Activated CD8-positive, alpha-beta memory T cell treated with anti-CD3 and anti-CD28 coated beads, Interleukin-2, amount 10 ng/mL, durations not matched to agents 7 days and 5 days (primary cell): ENCODE measurements at regions not wholly inside any gene's neighbourhood (a gene's known extent, or its start where the extent isn't known, plus 50 kb on each side); places are given as distances from the start of the nearest gene placed in this dataset.

ENCODE experiments used
- ATAC-seq: fragments of 150-1000 bp; cut with Tn5 transposase; one replicate; pipeline ENCODE4 v1.10.0; 2021; ENCODE audit warnings: moderate library complexity
- CTCF ChIA-PET: fragments of 350-600 bp; sonication (Branson Sonifier 250); formaldehyde crosslinking; loops from one replicate; lab custom pipeline; 2021; ENCODE audit warnings: antibody characterized with exemption; lab: Charles Lee
- DNase-seq: peaks from one replicate; pipeline ENCODE4 v3.0.0-alpha.2; 2020
- H3K27ac Mint-ChIP-seq: one replicate; pipeline ENCODE4 v1.8.0; 2021; ENCODE audit warnings: mild to moderate bottlenecking, mixed read lengths
- H3K27me3 Mint-ChIP-seq: one replicate; pipeline ENCODE4 v1.8.0; 2021; ENCODE audit warnings: mixed read lengths
- H3K36me3 Mint-ChIP-seq: one replicate; pipeline ENCODE4 v1.8.0; 2021; ENCODE audit warnings: mild to moderate bottlenecking, mixed read lengths
- H3K4me1 Mint-ChIP-seq: one replicate; pipeline ENCODE4 v1.8.0; 2021; ENCODE audit warnings: mixed read lengths
- H3K4me3 Mint-ChIP-seq: one replicate; pipeline ENCODE4 v1.8.0; 2021; ENCODE audit warnings: mild to moderate bottlenecking, moderate library complexity, mixed read lengths
- H3K9me3 Mint-ChIP-seq: one replicate; pipeline ENCODE4 v1.8.0; 2022; ENCODE audit warnings: low read depth, mixed read lengths

DNA sequence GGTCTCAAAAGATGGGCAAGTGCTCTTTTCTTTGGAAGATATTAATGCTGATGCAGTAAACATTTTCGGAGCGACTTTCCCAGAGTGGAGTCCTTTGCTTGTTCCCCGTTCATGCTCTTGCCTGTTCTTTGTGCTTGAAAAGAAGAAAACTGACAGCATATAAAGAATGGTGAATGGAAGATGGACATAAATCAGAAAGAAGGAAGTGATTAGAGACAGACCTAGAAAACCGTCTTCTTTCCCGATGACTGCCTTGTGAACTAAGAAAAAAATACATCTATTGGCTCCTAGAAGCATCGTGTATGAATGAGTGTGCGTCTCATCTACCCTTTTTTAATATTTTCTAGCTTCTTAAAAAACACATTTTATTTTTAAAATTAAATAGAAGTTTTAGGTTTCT lies 740.1 kb upstream of the FANCL start:
- Mint-ChIP-seq H3K27me3 (no peaks in the 10 kb centered on the region), H3K4me3 (no peak overlapping the region), H3K9me3 (peaks cover 2% of the 10 kb centered on the region), H3K27ac (no peak overlapping the region), H3K4me1 (no peaks in the 10 kb centered on the region), H3K36me3 (no peaks in the 10 kb centered on the region)
- CTCF ChIA-PET = no interaction called here
- ATAC-seq = no peak
- no peak for DNase-seq

DNA sequence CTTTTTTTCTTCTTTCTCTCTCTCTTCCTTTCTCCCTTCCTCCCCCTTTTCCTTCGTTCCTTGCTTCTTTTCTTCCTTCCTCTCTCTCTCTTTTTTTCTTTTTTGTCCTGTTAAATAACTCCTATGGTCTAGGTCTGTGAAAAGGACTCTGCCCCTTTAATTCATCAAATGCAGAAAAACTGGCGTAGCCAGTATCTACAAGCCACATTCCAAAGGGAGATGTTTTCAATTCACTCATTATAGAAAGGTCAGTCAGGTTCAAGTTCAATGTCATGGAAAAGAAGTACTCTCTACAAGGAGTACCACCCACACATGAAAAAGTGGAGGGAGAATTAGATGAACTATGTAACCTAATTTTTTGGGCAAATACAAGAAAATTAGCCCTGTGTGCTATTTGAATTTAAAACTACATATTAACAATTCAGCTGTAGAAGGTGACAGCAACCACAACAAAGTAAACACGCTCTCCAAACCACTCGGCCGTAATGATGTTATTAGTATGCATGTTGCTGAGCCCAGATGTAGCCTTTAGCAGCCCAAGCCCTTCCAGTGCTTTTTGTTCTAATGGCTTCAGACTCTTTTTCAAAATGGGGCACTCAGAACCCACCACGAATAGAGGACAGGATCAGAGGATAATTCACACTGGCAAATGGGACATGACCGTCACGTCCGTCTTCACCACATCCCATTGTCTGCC lies 735.4 kb upstream of the FANCL start:
- CTCF ChIA-PET = no interaction called here
- Mint-ChIP-seq H3K9me3 (peaks cover 2% of the 10 kb centered on the region), H3K36me3 (no peaks in the 10 kb centered on the region), H3K27ac (no peak overlapping the region), H3K4me3 (no peak overlapping the region), H3K27me3 (no peaks in the 10 kb centered on the region), H3K4me1 (no peaks in the 10 kb centered on the region)
- ATAC-seq (no peak), DNase-seq (no peak)

DNA sequence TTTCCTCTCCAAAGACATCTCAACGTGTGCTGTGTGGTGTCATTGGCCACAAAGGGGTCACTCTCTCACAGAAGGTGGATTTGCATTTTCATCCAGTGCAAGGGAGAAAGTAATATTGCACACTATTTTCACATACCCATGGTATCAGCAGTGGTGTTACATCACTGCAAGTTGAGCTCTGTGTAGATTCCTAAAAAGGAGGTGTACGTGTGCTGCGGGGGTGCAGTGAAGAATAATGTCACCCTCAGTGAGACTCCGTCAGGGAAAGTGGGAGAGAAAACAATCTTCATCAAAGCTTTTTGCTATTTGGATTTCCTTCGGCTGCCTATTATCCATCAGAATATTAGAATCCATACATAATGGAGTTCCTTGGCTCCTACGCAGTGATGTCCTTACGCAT lies 733.8 kb upstream of the FANCL start:
- Mint-ChIP-seq H3K36me3 (no peaks in the 10 kb centered on the region), H3K4me1 (no peaks in the 10 kb centered on the region), H3K9me3 (peaks cover 2% of the 10 kb centered on the region), H3K27ac (no peak overlapping the region), H3K27me3 (no peaks in the 10 kb centered on the region), H3K4me3 (no peak overlapping the region)
- CTCF ChIA-PET = no interaction called here
- DNase-seq (no peak), ATAC-seq (no peak)

DNA sequence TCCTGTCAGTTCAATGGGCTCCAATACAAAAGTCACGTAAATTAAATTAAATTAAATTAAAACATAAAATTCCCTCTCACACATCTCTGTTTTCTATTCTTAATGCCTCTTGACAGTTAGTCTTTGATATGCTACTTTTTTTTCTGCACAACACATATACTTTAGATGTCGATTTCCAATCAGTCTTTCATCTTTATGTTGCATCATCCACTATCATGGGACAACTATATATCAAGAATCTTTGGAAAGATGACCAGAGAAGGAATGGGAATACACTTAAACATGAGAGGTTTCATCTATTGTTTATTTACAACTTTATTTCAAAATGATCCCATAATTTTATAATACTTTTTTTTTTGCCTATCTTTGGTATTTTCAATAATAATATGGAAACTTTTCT lies 733.3 kb upstream of the FANCL start:
- Mint-ChIP-seq H3K36me3 (no peaks in the 10 kb centered on the region), H3K4me1 (no peaks in the 10 kb centered on the region), H3K9me3 (peaks cover 2% of the 10 kb centered on the region), H3K27me3 (no peaks in the 10 kb centered on the region), H3K27ac (no peak overlapping the region), H3K4me3 (no peak overlapping the region)
- CTCF ChIA-PET = no interaction called here
- DNase-seq (no peak), ATAC-seq (no peak)

DNA sequence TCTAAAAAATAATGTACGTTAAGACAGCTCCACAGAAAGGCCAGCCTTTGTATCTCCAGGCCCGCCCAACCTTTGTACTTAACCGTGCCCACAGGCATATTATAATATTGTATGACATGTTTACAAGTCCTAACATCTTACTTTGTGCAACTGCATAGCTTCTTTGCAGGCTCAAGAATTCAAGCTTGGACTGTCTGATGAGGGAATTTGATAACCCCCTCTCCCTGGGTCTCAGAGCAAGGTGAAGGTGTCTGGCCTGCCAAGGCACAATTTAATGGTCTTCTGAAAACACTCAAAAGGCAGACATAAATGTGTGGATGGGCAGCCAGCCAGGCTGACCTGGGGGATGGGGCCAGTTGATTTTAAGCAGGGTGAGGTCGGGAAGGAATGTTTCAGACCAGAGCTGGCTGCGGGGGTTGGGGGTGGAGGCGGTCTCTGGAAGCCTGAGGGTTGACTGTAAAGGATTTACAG lies 732.7 kb upstream of the FANCL start:
- CTCF ChIA-PET = no interaction called here
- H3K9me3 Mint-ChIP-seq = peaks cover 2% of the 10 kb centered on the region
- H3K27me3 Mint-ChIP-seq = no peaks in the 10 kb centered on the region
- no peak overlapping the region for H3K4me3 Mint-ChIP-seq
- DNase-seq = no peak
- ATAC-seq = no peak
- no peak overlapping the region for H3K27ac Mint-ChIP-seq
- no peaks in the 10 kb centered on the region for H3K4me1 Mint-ChIP-seq
- no peaks in the 10 kb centered on the region for H3K36me3 Mint-ChIP-seq

DNA sequence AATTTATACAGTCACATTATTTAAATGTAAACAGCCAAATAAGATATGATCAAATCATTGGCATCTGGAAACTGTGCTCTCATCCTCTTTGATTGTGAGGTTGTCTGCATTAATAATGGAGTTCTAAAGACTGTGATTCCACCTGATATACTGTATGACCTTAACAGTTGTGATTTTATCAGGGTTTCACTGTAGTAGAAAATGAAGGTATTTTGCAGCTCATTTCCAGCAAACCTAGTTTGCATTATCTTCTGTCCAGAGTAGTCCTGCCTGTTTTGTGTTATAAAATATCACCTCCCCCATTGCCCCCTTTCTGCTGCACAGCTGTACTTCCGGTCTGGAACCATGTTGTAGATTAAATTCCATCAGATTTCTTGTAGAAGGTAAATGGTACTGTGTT lies 731.6 kb upstream of the FANCL start:
- Mint-ChIP-seq H3K27ac (no peak overlapping the region), H3K27me3 (no peaks in the 10 kb centered on the region), H3K9me3 (peaks cover 2% of the 10 kb centered on the region), H3K4me1 (no peaks in the 10 kb centered on the region), H3K4me3 (no peak overlapping the region), H3K36me3 (no peaks in the 10 kb centered on the region)
- CTCF ChIA-PET = no interaction called here
- no peak for DNase-seq
- ATAC-seq = no peak

DNA sequence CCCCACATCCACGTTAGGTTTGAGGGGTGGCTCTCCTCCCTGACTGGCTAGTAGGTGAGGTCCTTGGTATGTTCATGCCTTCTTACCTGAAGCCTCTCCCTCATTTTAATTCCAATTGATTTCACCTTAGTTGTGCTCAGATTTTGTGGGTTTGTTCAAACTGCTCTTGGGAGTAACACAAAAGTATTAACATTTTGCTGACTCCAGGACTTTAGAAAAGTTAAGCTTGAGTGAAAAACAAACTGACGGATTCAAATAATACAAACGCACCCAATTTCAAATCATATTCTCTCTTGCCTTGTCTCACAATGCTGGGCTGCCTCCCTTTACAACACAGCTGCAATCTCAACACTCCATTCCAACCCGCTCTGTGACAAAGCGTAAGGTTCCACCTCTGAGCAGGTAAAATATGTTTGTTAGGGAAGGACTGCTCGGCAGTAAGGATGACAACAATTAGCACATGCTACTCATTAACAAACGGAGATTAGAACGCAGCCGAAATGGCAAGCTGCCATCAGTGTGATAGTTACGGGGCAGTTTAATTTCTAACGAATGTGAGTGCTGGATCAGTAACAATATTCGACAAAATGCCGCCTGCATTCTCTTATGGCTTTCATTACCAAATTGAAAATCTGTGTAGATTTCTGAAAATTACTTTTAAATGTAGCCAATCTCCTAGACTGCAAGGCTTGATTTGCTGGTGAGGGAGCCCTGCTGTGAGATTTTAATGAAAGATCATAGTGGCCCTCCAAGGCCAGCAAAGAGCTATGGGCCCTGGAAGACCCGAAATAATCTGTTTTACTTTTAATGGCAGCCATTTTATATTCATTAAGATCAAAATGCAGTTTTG lies 730.6 kb upstream of the FANCL start:
- no peaks in the 10 kb centered on the region for H3K36me3 Mint-ChIP-seq
- H3K9me3 Mint-ChIP-seq = peaks cover 2% of the 10 kb centered on the region
- H3K4me3 Mint-ChIP-seq = no peak overlapping the region
- ATAC-seq (no peak), DNase-seq (no peak)
- H3K27me3 Mint-ChIP-seq = no peaks in the 10 kb centered on the region
- H3K27ac Mint-ChIP-seq = no peak overlapping the region
- CTCF ChIA-PET = no interaction called here
- no peaks in the 10 kb centered on the region for H3K4me1 Mint-ChIP-seq

DNA sequence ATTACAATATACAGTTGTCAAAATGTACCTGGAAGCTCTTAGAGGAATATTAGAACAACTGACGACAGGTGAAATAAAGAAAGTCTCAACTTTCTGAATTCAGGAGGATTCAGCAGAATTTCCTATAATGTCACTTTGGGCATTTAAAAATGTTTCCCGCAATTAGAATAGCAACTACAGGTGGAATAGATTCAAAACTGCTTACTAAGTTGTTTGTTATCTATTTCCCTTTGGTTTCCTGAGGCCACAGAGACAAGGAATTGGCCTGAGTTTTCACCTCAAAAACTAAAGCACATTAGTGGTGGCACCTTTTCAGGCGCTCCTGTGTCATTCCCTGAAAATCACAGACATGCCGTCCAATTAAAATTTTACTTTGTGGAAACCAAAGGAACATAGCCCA lies 729.2 kb upstream of the FANCL start:
- DNase-seq (no peak), ATAC-seq (no peak)
- Mint-ChIP-seq H3K36me3 (no peaks in the 10 kb centered on the region), H3K4me1 (no peaks in the 10 kb centered on the region), H3K27ac (no peak overlapping the region), H3K4me3 (no peak overlapping the region), H3K27me3 (no peaks in the 10 kb centered on the region), H3K9me3 (no peaks in the 10 kb centered on the region)
- CTCF ChIA-PET = no interaction called here

DNA sequence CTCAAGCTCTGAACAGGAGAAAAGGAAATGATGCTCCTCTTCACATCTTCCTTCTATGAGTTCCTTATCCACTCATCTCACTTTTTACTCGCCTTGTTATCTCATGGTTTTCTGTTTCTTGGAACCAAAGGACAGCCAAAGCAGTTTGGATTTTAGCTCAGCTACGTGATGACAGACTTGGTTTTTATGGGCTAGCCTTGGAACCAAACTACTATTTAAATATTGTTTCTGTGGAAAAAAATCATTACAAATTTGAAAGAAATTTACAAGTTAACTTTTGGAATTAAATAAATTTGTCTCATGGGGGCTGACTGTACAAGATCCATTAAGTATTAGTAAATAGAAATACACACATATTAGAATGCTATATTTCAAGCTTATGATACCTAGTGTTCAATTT lies 727.8 kb upstream of the FANCL start:
- no peaks in the 10 kb centered on the region for H3K36me3 Mint-ChIP-seq
- no peak overlapping the region for H3K4me3 Mint-ChIP-seq
- CTCF ChIA-PET = no interaction called here
- DNase-seq = no peak
- no peaks in the 10 kb centered on the region for H3K27me3 Mint-ChIP-seq
- H3K4me1 Mint-ChIP-seq = no peaks in the 10 kb centered on the region
- ATAC-seq = no peak
- no peak overlapping the region for H3K27ac Mint-ChIP-seq
- no peaks in the 10 kb centered on the region for H3K9me3 Mint-ChIP-seq

DNA sequence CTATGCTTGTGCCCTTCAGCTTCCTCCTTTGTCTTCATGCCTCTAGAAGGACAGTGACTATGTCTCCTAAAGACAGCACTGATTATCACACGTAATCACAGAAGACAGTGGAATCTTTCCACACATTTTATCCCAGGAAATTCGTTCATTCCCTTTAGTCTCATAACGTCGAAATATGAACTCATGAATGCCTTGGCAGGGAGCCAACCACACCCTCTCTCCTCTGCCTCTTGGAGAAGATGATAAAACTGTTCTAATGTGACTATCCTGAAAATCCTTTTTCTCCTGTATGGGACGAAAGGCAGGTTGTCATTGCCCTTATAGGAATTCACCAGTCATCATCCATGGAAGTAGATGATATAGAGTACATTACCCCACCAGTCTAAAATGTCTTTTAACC lies 726.6 kb upstream of the FANCL start:
- no peaks in the 10 kb centered on the region for H3K36me3 Mint-ChIP-seq
- H3K27me3 Mint-ChIP-seq = no peaks in the 10 kb centered on the region
- no peaks in the 10 kb centered on the region for H3K4me1 Mint-ChIP-seq
- no peak overlapping the region for H3K4me3 Mint-ChIP-seq
- H3K9me3 Mint-ChIP-seq = no peaks in the 10 kb centered on the region
- no peak overlapping the region for H3K27ac Mint-ChIP-seq
- ATAC-seq (no peak), DNase-seq (no peak)
- CTCF ChIA-PET = no interaction called here

DNA sequence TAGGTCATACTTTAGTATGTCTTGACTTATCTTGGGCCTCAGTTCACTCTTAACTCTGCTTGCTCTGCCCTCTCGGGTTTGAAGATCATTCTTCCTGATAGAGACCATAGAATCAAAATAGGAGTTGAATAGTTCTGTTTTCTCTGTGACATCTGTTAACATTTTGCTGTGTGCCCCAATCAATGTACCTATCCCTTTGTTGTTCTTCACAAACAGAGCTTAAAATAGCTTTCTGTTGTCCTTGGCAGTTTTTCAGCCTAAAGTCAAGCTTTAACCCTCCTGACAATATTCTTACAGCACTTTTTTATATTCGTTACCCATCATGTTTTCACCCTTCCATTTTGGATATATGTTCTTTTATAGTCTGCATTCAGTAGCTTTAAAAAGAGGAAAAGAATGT lies 724.5 kb upstream of the FANCL start:
- Mint-ChIP-seq H3K9me3 (no peaks in the 10 kb centered on the region), H3K36me3 (no peaks in the 10 kb centered on the region), H3K4me1 (no peaks in the 10 kb centered on the region), H3K27ac (no peak overlapping the region), H3K27me3 (no peaks in the 10 kb centered on the region), H3K4me3 (no peak overlapping the region)
- CTCF ChIA-PET = no interaction called here
- no peak for DNase-seq
- ATAC-seq = no peak

DNA sequence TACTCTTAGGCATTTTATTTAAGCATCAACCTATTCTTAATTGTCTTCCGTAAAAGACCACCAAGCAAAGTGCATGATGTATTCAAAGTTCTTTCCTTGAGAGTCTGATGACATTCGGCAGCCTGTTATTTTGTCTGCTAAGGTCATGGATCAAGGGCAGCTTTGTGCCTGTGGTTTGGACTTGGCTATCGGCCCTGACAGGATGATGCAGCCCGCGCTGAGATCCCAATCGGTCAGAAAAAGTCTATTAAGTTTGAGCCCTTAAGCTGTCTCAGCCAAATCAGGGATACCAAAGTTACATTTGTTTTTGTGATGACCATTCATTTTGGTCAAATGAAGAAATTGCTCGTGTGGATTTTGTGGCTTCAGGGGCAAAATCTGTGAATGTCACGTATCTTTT lies 718.9 kb upstream of the FANCL start:
- no peak for DNase-seq
- no peak overlapping the region for H3K4me3 Mint-ChIP-seq
- H3K27ac Mint-ChIP-seq = no peak overlapping the region
- H3K27me3 Mint-ChIP-seq = no peaks in the 10 kb centered on the region
- no peaks in the 10 kb centered on the region for H3K4me1 Mint-ChIP-seq
- no peaks in the 10 kb centered on the region for H3K36me3 Mint-ChIP-seq
- CTCF ChIA-PET = no interaction called here
- no peaks in the 10 kb centered on the region for H3K9me3 Mint-ChIP-seq
- no peak for ATAC-seq

DNA sequence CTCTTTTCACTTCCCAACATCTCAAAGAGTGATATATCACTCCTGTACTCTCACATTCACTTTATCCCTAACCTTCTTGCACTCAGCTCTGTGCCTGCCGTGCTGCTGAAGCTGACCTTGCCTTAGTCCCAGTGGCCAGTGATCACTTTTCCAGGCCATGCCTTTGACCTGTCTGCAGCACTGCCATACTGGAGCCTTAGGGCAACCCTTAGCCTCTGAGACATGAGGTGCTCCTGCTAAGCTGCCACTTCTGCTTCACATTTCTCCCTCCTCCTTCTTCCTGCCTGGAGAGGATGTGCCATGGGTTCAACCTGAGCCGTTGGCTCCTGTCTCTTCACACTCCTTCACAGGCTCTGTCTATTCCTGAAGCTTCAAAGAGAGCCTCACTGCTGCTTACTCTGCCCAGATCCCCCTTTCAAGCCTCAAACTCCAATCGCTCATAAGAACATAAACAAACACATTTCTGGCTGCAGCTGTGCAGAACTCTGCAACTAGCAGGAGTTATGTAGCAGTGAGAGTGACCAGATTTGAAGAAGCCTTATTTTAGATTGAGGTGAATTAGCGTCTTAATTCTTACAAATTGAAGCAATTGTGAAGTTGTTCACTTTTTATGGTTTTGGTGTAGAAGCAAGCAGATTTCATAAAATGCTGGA lies 716.2 kb upstream of the FANCL start:
- H3K27ac Mint-ChIP-seq = no peak overlapping the region
- CTCF ChIA-PET = no interaction called here

DNA sequence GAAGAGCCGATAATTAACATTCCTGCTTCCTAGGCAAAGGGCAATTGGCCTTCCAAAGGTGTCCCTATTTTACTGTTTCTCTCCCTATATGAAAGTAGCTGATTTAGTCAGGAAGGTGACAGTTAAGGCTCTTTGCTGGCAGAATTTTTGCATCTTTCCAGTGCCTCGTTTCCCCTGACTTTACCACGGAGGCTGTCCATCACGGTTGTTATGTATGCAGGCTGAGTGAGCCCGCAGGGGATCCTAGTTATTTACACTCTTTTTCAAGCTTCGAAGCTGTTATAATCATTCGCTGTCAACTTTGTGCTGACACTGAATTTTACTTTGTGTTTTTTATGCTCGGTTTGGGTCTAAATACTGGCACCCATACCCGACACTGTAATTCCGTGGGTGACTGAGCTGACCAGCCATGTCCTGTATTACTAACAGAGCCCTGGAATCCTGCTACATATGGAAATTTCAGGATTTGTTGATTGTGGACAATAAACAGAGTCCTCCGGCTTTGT lies 713.8 kb upstream of the FANCL start:
- Mint-ChIP-seq H3K9me3 (no peaks in the 10 kb centered on the region), H3K27ac (no peak overlapping the region), H3K27me3 (no peaks in the 10 kb centered on the region), H3K4me3 (no peak overlapping the region), H3K36me3 (no peaks in the 10 kb centered on the region), H3K4me1 (no peaks in the 10 kb centered on the region)
- CTCF ChIA-PET = no interaction called here
- DNase-seq (no peak), ATAC-seq (no peak)

More for the DNA sequence above, 716.2 kb upstream of the FANCL start:
- Mint-ChIP-seq H3K36me3 (no peaks in the 10 kb centered on the region), H3K9me3 (no peaks in the 10 kb centered on the region), H3K4me1 (no peaks in the 10 kb centered on the region), H3K27me3 (no peaks in the 10 kb centered on the region), H3K4me3 (no peak overlapping the region)
- DNase-seq (no peak), ATAC-seq (no peak)
